PC-3 (cell line): ENCODE measurements at regions not wholly inside any gene's neighbourhood (a gene's known extent, or its start where the extent isn't known, plus 50 kb on each side); places are given as distances from the start of the nearest gene placed in this dataset.

ENCODE experiments used
- ATAC-seq: fragments of 200-7000 bp; cut with Tn5 transposase; 2 replicates; pipeline ENCODE4 v1.9.1; 2020; ENCODE audit warnings: mild to moderate bottlenecking, moderate library complexity
- BruUV-seq: library from RNA; stranded (reverse); fragments of 400-500 nt; replicated peaks from 2 replicates; lab custom pipeline; 2021; lab: Mats Ljungman, UMichigan
- CTCF ChIA-PET: fragments of 300-600 bp; sonication (Branson Sonifier 250); formaldehyde crosslinking; loops from one replicate; lab custom pipeline; 2022; ENCODE audit warnings: antibody characterized with exemption; lab: Charles Lee
- POLR2A ChIA-PET: fragments of 300-600 bp; sonication (Branson Sonifier 250); formaldehyde crosslinking; loops from one replicate; lab custom pipeline; 2022; ENCODE audit warnings: antibody characterized with exemption; ENCODE audit not compliant: unreplicated experiment; lab: Charles Lee
- DNase-seq: peaks from one replicate; pipeline ENCODE4 v3.0.0-alpha.2; 2015
- H2AFZ ChIP-seq: fragments of 300-600 bp; sonication (generic); 2 replicates; pipeline ENCODE4 v1.6.0; 2016; ENCODE audit warnings: antibody characterized with exemption, low read length
- H3F3A ChIP-seq: fragments of 300-600 bp; sonication (generic); one replicate; pipeline ENCODE4 v1.6.0; 2017; ENCODE audit warnings: antibody characterized with exemption, low read length, control low read depth, mild to moderate bottlenecking; ENCODE audit not compliant: unreplicated experiment
- H3K27ac ChIP-seq: fragments of 300-600 bp; sonication (generic); 2 replicates; pipeline ENCODE4 v1.5.1; 2016; ENCODE audit warnings: mild to moderate bottlenecking, low read length
- H3K27me3 ChIP-seq: fragments of 300-600 bp; sonication (generic); 2 replicates; pipeline ENCODE4 v1.6.1; 2016; ENCODE audit warnings: low read length, mixed read lengths
- H3K36me3 ChIP-seq: fragments of 300-600 bp; sonication (generic); 2 replicates; pipeline ENCODE4 v1.6.1; 2016; ENCODE audit warnings: low read depth, mixed run types, low read length, mixed read lengths
- H3K4me1 ChIP-seq: fragments of 300-600 bp; sonication (generic); 2 replicates; pipeline ENCODE4 v1.5.1; 2016; ENCODE audit warnings: low read length; ENCODE audit not compliant: insufficient read depth
- H3K4me2 ChIP-seq: fragments of 300-600 bp; sonication (generic); 2 replicates; pipeline ENCODE4 v1.6.0; 2016; ENCODE audit warnings: low read length
- H3K4me3 ChIP-seq: fragments of 300-600 bp; sonication (generic); 2 replicates; pipeline ENCODE4 v1.5.1; 2016; ENCODE audit warnings: mild to moderate bottlenecking, low read length, mixed read lengths
- H3K79me2 ChIP-seq: fragments of 300-600 bp; sonication (generic); 2 replicates; pipeline ENCODE4 v1.6.1; 2017; ENCODE audit warnings: low read length, mixed read lengths
- H3K9ac ChIP-seq: fragments of 300-600 bp; sonication (generic); 2 replicates; pipeline ENCODE4 v1.6.0; 2016; ENCODE audit warnings: mild to moderate bottlenecking, low read length
- H3K9me2 ChIP-seq: fragments of 300-600 bp; sonication (generic); replicated peaks from 2 replicates; pipeline ENCODE4 v1.6.1; 2016; ENCODE audit warnings: mixed run types, low read length, mixed read lengths
- H3K9me3 ChIP-seq: fragments of 300-600 bp; sonication (generic); 2 replicates; pipeline ENCODE4 v1.6.1; 2016; ENCODE audit warnings: low read length, mixed read lengths
- H4K20me1 ChIP-seq: fragments of 300-600 bp; sonication (generic); 2 replicates; pipeline ENCODE4 v1.6.1; 2016; ENCODE audit warnings: low read length, mixed read lengths
- EZH2 ChIP-seq: fragments of 300-600 bp; sonication (generic); IDR thresholded peaks from one replicate; pipeline ENCODE4 v1.6.1; 2017; ENCODE audit warnings: antibody characterized with exemption, mild to moderate bottlenecking, low read length; ENCODE audit not compliant: unreplicated experiment
- EZH2phosphoT487 ChIP-seq: fragments of 300-600 bp; sonication (generic); IDR thresholded peaks from 2 replicates; pipeline ENCODE4 v1.6.1; 2018; ENCODE audit warnings: mild to moderate bottlenecking, antibody characterized with exemption, low read length, borderline replicate concordance
- intact Hi-C: fragments of 100-400 bp; cut with micrococcal nuclease; formaldehyde crosslinking; loops from 2 replicates; pipeline ENCODE4 v1.9.0; 2023
- TF ChIP-seq, protein P1 (sequence below): fragments of 300-600 bp; sonication (generic); conservative IDR thresholded peaks from 2 replicates; pipeline ENCODE4 v1.5.1; 2017; ENCODE audit warnings: antibody characterized with exemption, low read depth, mild to moderate bottlenecking, low read length

DNA sequence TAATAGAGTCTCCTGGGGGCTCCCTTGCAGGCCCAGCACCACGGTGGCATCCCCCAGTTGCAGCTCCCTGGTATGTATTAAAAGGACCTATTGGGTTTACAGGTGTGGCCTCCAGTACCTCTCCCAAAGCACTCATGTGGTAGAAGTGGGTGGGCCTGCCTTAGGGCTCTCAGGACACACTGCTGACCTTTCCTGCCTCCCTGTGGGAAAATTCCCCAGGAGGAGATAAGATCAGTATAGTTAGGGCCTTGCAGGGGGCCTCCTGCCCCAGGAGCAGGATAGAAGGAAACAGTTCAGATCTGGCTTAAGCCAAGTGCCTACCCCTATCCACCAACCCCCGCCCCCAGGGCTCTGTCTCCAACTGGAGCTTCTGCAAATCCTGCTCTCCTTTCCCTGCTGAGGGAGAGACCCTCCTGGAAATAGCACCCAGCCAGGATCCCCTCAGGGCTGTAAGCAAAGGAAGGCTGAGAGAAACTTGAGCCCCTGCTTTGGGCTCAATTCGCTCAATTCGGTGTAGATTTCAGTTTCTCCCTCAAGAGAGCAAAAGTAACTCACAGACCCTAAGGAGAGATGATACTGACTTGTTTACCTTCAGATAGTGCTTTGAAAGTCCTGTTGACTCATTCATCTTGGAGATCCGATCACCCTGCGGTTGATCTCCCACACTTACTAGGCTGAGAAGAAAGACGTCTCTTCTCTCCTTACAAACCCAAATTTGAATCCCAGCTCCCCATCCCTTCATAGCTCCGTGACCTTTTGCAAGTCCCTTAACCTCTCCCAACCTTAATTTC lies 130.6 kb downstream of the WDR11 start:
- DNase-seq = no peak
- Histone ChIP-seq H3K36me3 (no peaks in the 10 kb centered on the region), H4K20me1 (no peaks in the 10 kb centered on the region), H2AFZ (no peak overlapping the region), H3F3A (no peaks in the 10 kb centered on the region), H3K9me2 (no peaks in the 10 kb centered on the region), H3K9me3 (no peaks in the 10 kb centered on the region), H3K27ac (no peak overlapping the region), H3K27me3 (peaks cover 37% of the 10 kb centered on the region), H3K79me2 (no peaks in the 10 kb centered on the region), H3K4me1 (peaks cover 11% of the 10 kb centered on the region), H3K4me2 (no peak overlapping the region), H3K4me3 (no peak overlapping the region), H3K9ac (no peak overlapping the region)
- no peak for ATAC-seq
- CTCF ChIA-PET = no interaction called here
- TF ChIP-seq EZH2 (no peak), EZH2phosphoT487 (no peak)
- TF ChIP-seq, protein P1, sequence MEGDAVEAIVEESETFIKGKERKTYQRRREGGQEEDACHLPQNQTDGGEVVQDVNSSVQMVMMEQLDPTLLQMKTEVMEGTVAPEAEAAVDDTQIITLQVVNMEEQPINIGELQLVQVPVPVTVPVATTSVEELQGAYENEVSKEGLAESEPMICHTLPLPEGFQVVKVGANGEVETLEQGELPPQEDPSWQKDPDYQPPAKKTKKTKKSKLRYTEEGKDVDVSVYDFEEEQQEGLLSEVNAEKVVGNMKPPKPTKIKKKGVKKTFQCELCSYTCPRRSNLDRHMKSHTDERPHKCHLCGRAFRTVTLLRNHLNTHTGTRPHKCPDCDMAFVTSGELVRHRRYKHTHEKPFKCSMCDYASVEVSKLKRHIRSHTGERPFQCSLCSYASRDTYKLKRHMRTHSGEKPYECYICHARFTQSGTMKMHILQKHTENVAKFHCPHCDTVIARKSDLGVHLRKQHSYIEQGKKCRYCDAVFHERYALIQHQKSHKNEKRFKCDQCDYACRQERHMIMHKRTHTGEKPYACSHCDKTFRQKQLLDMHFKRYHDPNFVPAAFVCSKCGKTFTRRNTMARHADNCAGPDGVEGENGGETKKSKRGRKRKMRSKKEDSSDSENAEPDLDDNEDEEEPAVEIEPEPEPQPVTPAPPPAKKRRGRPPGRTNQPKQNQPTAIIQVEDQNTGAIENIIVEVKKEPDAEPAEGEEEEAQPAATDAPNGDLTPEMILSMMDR = no peak
- BruUV-seq = no TSS peak
- POLR2A ChIA-PET = no interaction called here
- intact Hi-C loops = no loop called here

DNA sequence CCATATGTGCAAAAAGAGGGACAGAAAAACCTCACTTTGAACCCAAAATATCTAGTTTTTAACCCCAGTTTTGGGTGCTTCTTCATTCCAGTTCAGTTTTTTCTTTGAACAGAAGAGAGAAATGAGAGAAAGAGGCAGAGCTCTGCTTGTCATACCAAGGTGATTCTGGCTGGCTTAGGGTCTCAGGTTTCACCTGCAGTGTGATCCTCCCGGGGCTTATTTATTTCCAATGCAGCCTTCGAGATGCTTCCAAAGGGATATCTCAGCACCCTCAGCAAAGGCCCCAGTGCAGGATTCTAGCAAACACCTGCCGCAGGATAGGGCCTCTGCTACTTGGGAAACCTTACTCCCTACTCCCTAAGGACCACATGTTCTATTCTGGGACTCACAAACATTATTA lies 131.3 kb downstream of the WDR11 start:
- no peak overlapping the region for H3K9ac ChIP-seq
- CTCF ChIA-PET = no interaction called here
- POLR2A ChIA-PET = no interaction called here
- H3K9me2 ChIP-seq = no peaks in the 10 kb centered on the region
- no peaks in the 10 kb centered on the region for H3F3A ChIP-seq
- BruUV-seq = no TSS peak
- H4K20me1 ChIP-seq = no peaks in the 10 kb centered on the region
- H3K36me3 ChIP-seq = no peaks in the 10 kb centered on the region
- no peaks in the 10 kb centered on the region for H3K9me3 ChIP-seq
- H3K4me3 ChIP-seq = no peak overlapping the region
- no peak overlapping the region for H3K27ac ChIP-seq
- ATAC-seq = no peak
- H3K4me1 ChIP-seq = peaks cover 11% of the 10 kb centered on the region
- H3K4me2 ChIP-seq = no peak overlapping the region
- H3K79me2 ChIP-seq = no peaks in the 10 kb centered on the region
- intact Hi-C loops = no loop called here
- TF ChIP-seq EZH2 (no peak), EZH2phosphoT487 (no peak)
- TF ChIP-seq, protein P1 = no peak
- H2AFZ ChIP-seq = no peak overlapping the region
- peaks cover 37% of the 10 kb centered on the region for H3K27me3 ChIP-seq
- DNase-seq = no peak

DNA sequence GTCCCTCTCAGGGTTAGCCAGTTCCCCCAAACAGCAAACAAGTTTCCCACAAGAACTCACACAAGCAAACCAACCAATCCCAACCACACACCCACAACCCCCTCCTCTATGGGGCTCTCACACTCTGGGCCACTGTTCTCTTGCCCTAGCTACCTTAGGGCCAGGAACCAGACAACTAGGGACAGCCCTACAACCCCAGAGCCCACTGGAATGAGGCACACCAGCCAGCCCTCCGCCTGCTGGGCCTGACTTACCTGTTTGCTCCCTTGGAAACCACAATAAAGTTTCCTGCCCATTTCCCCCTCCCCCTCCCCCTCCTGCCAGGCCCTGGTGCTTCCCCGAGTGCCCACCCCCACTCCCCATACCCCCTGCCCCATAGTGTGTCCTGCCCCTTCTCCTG lies 132.6 kb downstream of the WDR11 start:
- CTCF ChIA-PET = no interaction called here
- intact Hi-C loops = no loop called here
- no peak overlapping the region for H3K4me2 ChIP-seq

More for the DNA sequence above, 132.6 kb downstream of the WDR11 start:
- no peaks in the 10 kb centered on the region for H3K79me2 ChIP-seq
- H3F3A ChIP-seq = no peaks in the 10 kb centered on the region
- no peak overlapping the region for H3K27ac ChIP-seq
- H3K9me3 ChIP-seq = no peaks in the 10 kb centered on the region
- H3K9ac ChIP-seq = no peak overlapping the region
- H4K20me1 ChIP-seq = no peaks in the 10 kb centered on the region
- H3K4me3 ChIP-seq = no peak overlapping the region
- no peaks in the 10 kb centered on the region for H3K9me2 ChIP-seq
- ATAC-seq (no peak), DNase-seq (no peak)
- TF ChIP-seq EZH2 (no peak), EZH2phosphoT487 (no peak)
- TF ChIP-seq, protein P1 = no peak
- POLR2A ChIA-PET = no interaction called here
- H2AFZ ChIP-seq = no peak overlapping the region
- peaks cover 4% of the 10 kb centered on the region for H3K4me1 ChIP-seq
- peaks cover 36% of the 10 kb centered on the region for H3K27me3 ChIP-seq
- H3K36me3 ChIP-seq = no peaks in the 10 kb centered on the region
- no TSS peak for BruUV-seq
